ENCODE measurements at regions not wholly inside any gene's neighbourhood (a gene's known extent, or its start where the extent isn't known, plus 50 kb on each side); places are given as distances from the start of the nearest gene placed in this dataset.

GRCh38 chr2:42926434-42927333 is 134.3 kb upstream of the HAAO start:
- 49 to 53% methylated on average over 23 to 25 of the region's 26 CpGs for WGBS, 2 donors
- no peaks in the 10 kb centered on the region for H3K36me3 ChIP-seq
- no peak overlapping the region for H3K4me3 ChIP-seq
- H3K4me1 ChIP-seq: peaks cover 3 to 99% (median 90%) of the 10 kb centered on the region in 4 donors
- H3K9me3 ChIP-seq: no peaks in the 10 kb centered on the region
- TF ChIP-seq EP300 (IDR thresholded peaks at IDR 0.05) (no peak), CTCF (IDR thresholded peaks at IDR 0.05) (no peak), POLR2A (IDR thresholded peaks at IDR 0.05) (no peak)
- no peaks in the 10 kb centered on the region for H3K27me3 ChIP-seq
- DNase-seq (ENCODE audit: low spot score in 2 of 2): no peak
- peak overlapping the region; percentile 82 to 93 (median 86) for H3K27ac ChIP-seq

- TF ChIP-seq EP300 (IDR thresholded peaks at IDR 0.05) (peak in 1 of 2 donors; percentile 7), CTCF (IDR thresholded peaks at IDR 0.05) (no peak)
- 14 to 21% methylated on average over 11 of the region's 12 CpGs for WGBS, 2 donors
- H3K4me3 ChIP-seq: no peak overlapping the region
- H3K36me3 ChIP-seq: no peaks in the 10 kb centered on the region
- no peak for DNase-seq (ENCODE audit: low spot score in 2 of 2)
- no peaks in the 10 kb centered on the region for H3K9me3 ChIP-seq
- H3K27ac ChIP-seq: peak overlapping the region; percentile 82 to 93 (median 86)
- H3K4me1 ChIP-seq: peaks cover 3 to 99% (median 89%) of the 10 kb centered on the region in 4 donors
- H3K27me3 ChIP-seq: no peaks in the 10 kb centered on the region
Measured at GRCh38 chr2:42925742-42926433, 133.5 kb upstream of the HAAO start.

GRCh38 chr2:42924418-42924886 is 132.1 kb upstream of the HAAO start:
- peaks cover 3 to 92% (median 78%) of the 10 kb centered on the region in 4 donors for H3K4me1 ChIP-seq
- DNase-seq (ENCODE audit: low spot score in 2 of 2): peak in 1 of 2 donors; percentile 37
- WGBS, 2 donors: 5 to 20% methylated on average over 12 of the region's 12 CpGs
- H3K27ac ChIP-seq: peak overlapping the region; percentile 82 to 93 (median 86)
- no peaks in the 10 kb centered on the region for H3K36me3 ChIP-seq
- TF ChIP-seq EP300 (IDR thresholded peaks at IDR 0.05): no peak
- no peak for TF ChIP-seq POLR2A (IDR thresholded peaks at IDR 0.05)
- no peak for TF ChIP-seq CTCF (IDR thresholded peaks at IDR 0.05)
- H3K4me3 ChIP-seq: no peak overlapping the region
- no peaks in the 10 kb centered on the region for H3K27me3 ChIP-seq
- no peaks in the 10 kb centered on the region for H3K9me3 ChIP-seq

GRCh38 chr2:42923580-42924417 is 131.4 kb upstream of the HAAO start:
- no peak for DNase-seq (ENCODE audit: low spot score in 2 of 2)

More at GRCh38 chr2:42923580-42924417, 131.4 kb upstream of the HAAO start:
- Histone ChIP-seq H3K4me3 (no peak overlapping the region), H3K9me3 (no peaks in the 10 kb centered on the region), H3K36me3 (no peaks in the 10 kb centered on the region), H3K4me1 (peaks cover 3 to 89% (median 71%) of the 10 kb centered on the region in 4 donors), H3K27ac (peak overlapping the region; percentile 82 to 93 (median 86)), H3K27me3 (no peaks in the 10 kb centered on the region)
- no peak for TF ChIP-seq POLR2A (IDR thresholded peaks at IDR 0.05)
- TF ChIP-seq EP300 (IDR thresholded peaks at IDR 0.05): no peak
- no peak for TF ChIP-seq CTCF (IDR thresholded peaks at IDR 0.05)
- 56 to 74% methylated on average over 5 of the region's 5 CpGs for WGBS, 2 donors

Measured in tibial nerve (tissue), 4 donors.